PFSK-1 (cell line): ENCODE measurements at regions not wholly inside any gene's neighbourhood (a gene's known extent, or its start where the extent isn't known, plus 50 kb on each side); places are given as distances from the start of the nearest gene placed in this dataset.

Experiments
- FOXP2 ChIP-seq: optimal IDR thresholded peaks from 2 replicates; pipeline ENCODE3; 2011; ENCODE audit warnings: borderline replicate concordance, control low read depth, inconsistent platforms; ENCODE audit not compliant: insufficient read depth; ENCODE audit errors: extremely low read length, extremely low read depth
- POLR2AphosphoS5 ChIP-seq: IDR thresholded peaks from 2 replicates; pipeline ENCODE4 v1.6.1; 2012; ENCODE audit warnings: low read depth, mild to moderate bottlenecking, control low read depth, low read length, moderate library complexity
- SIN3A ChIP-seq: IDR thresholded peaks from 2 replicates; pipeline ENCODE4 v1.6.1; 2012; ENCODE audit warnings: mild to moderate bottlenecking, low read length, moderate library complexity, borderline replicate concordance; ENCODE audit not compliant: insufficient read depth
- TAF1 ChIP-seq: IDR thresholded peaks from 2 replicates; pipeline ENCODE4 v1.6.1; 2012; ENCODE audit warnings: low read length, control low read depth, borderline replicate concordance; ENCODE audit not compliant: insufficient read depth
- TF ChIP-seq, protein P1 (sequence below), 2 experiments: IDR thresholded peaks; 2 replicates each; pipeline versions ENCODE4 v1.6.1 to v1.8.0; 2011 to 2012; ENCODE audit warnings: low read depth in 2 of 2, low read length in 2 of 2, control low read depth in 1 of 2, inconsistent platforms in 1 of 2, mild to moderate bottlenecking in 1 of 2, moderate library complexity in 1 of 2; ENCODE audit not compliant: insufficient read depth in 1 of 2

DNA sequence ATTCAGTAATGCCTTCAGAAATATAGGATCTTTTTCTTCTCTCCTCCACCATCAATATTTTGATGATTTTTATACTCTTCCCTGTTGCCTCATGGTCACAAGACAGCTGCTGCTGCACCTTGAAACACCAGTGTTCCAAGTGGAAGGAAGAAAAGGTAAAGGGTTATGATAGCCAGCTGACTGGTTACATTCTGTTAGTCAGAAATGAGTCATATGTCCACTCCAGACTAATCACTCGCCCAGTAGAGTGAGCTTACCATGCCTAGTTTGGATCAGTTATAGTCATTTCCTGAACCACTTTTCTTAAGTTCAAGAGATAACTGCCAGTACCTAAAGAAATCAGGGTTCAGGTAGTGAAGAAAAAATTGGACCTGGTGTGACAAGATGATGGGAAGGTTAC is 532.3 kb upstream of the SMIM31 start:
- no peak for TF ChIP-seq SIN3A
- TF ChIP-seq TAF1 = no peak
- TF ChIP-seq, protein P1, sequence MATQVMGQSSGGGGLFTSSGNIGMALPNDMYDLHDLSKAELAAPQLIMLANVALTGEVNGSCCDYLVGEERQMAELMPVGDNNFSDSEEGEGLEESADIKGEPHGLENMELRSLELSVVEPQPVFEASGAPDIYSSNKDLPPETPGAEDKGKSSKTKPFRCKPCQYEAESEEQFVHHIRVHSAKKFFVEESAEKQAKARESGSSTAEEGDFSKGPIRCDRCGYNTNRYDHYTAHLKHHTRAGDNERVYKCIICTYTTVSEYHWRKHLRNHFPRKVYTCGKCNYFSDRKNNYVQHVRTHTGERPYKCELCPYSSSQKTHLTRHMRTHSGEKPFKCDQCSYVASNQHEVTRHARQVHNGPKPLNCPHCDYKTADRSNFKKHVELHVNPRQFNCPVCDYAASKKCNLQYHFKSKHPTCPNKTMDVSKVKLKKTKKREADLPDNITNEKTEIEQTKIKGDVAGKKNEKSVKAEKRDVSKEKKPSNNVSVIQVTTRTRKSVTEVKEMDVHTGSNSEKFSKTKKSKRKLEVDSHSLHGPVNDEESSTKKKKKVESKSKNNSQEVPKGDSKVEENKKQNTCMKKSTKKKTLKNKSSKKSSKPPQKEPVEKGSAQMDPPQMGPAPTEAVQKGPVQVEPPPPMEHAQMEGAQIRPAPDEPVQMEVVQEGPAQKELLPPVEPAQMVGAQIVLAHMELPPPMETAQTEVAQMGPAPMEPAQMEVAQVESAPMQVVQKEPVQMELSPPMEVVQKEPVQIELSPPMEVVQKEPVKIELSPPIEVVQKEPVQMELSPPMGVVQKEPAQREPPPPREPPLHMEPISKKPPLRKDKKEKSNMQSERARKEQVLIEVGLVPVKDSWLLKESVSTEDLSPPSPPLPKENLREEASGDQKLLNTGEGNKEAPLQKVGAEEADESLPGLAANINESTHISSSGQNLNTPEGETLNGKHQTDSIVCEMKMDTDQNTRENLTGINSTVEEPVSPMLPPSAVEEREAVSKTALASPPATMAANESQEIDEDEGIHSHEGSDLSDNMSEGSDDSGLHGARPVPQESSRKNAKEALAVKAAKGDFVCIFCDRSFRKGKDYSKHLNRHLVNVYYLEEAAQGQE (IDR thresholded peaks at IDR 0.05; ENCODE audit: insufficient read depth in 1 of 2, low read depth in 2 of 2, low read length in 2 of 2) = no peak
- no peak for TF ChIP-seq POLR2AphosphoS5
- no peak for TF ChIP-seq FOXP2
